ENCODE measurements at regions not wholly inside any gene's neighbourhood (a gene's known extent, or its start where the extent isn't known, plus 50 kb on each side); places are given as distances from the start of the nearest gene placed in this dataset.

DNA sequence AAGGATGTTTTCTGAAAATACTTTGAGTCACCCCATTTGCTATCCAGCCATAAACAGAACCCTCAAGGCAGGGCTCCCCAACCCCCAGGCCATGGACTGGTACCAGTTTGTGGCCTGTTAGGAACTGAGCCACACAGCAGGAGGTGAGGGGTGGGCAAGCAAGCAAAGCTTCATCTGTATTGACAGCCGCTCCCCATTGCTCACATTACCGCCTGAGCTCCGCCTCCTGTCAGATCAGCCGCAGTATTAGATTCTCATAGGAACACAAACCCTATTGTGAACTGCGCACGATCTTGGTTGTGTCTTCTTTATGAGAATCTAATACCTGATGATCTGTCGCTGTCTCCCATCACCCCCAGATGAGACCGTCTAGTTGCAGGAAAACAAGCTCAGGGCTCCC lies 543.8 kb downstream of the CBLN4 start:
- TF ChIP-seq, protein P1, sequence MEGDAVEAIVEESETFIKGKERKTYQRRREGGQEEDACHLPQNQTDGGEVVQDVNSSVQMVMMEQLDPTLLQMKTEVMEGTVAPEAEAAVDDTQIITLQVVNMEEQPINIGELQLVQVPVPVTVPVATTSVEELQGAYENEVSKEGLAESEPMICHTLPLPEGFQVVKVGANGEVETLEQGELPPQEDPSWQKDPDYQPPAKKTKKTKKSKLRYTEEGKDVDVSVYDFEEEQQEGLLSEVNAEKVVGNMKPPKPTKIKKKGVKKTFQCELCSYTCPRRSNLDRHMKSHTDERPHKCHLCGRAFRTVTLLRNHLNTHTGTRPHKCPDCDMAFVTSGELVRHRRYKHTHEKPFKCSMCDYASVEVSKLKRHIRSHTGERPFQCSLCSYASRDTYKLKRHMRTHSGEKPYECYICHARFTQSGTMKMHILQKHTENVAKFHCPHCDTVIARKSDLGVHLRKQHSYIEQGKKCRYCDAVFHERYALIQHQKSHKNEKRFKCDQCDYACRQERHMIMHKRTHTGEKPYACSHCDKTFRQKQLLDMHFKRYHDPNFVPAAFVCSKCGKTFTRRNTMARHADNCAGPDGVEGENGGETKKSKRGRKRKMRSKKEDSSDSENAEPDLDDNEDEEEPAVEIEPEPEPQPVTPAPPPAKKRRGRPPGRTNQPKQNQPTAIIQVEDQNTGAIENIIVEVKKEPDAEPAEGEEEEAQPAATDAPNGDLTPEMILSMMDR (IDR thresholded peaks at IDR 0.05; ENCODE audit: low read depth, low read length), result no peak
- no peak for TF ChIP-seq MYC (IDR thresholded peaks at IDR 0.05; ENCODE audit: low read depth, low read length)
- TF ChIP-seq, protein P2, sequence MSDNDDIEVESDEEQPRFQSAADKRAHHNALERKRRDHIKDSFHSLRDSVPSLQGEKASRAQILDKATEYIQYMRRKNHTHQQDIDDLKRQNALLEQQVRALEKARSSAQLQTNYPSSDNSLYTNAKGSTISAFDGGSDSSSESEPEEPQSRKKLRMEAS (IDR thresholded peaks at IDR 0.05; ENCODE audit: low read depth, low read length), result no peak
- no peak for TF ChIP-seq POLR2A (IDR thresholded peaks at IDR 0.05; ENCODE audit: extremely low read depth, insufficient read length)
